GM12864 (cell line): ENCODE measurements at regions not wholly inside any gene's neighbourhood (a gene's known extent, or its start where the extent isn't known, plus 50 kb on each side); places are given as distances from the start of the nearest gene placed in this dataset.
"Not testable (repeated sequence)": the region's sequence is repeated elsewhere in the genome, so short reads cannot be mapped to it uniquely, and the experiment has no call there.

Experiments used
- DNase-seq: peaks from one replicate; pipeline ENCODE4 v3.0.0-alpha.2; 2011; ENCODE audit warnings: low read depth
- H3K4me3 ChIP-seq: 2 replicates; pipeline ENCODE4 v1.5.1; 2011; ENCODE audit warnings: mild to moderate bottlenecking, low read depth, low read length, control low read depth
- CTCF ChIP-seq: IDR thresholded peaks from 2 replicates; pipeline ENCODE4 v1.5.1; 2011; ENCODE audit warnings: low read depth, mild to moderate bottlenecking, moderate library complexity, low read length, control low read depth, inconsistent platforms; ENCODE audit errors: missing control alignments

- no peak for TF ChIP-seq CTCF
Measured at GRCh38 chr2:221895366-221896121, 323.4 kb upstream of the EPHA4 start.

GRCh38 chr2:221893501-221893900 is 321.4 kb upstream of the EPHA4 start:
- DNase-seq: no peak
- H3K4me3 ChIP-seq: no peak overlapping the region
- no peak for TF ChIP-seq CTCF

More at GRCh38 chr2:221895366-221896121, 323.4 kb upstream of the EPHA4 start:
- DNase-seq: no peak
- H3K4me3 ChIP-seq: no peak overlapping the region

- not testable (repeated sequence) for DNase-seq
Measured at GRCh38 chr2:221892006-221892405, 319.9 kb upstream of the EPHA4 start.

GRCh38 chr2:221883976-221884375 is 311.9 kb upstream of the EPHA4 start:
- TF ChIP-seq CTCF: no peak
- no peak overlapping the region for H3K4me3 ChIP-seq
- no peak for DNase-seq

More at GRCh38 chr2:221892006-221892405, 319.9 kb upstream of the EPHA4 start:
- H3K4me3 ChIP-seq: not testable (repeated sequence)

- TF ChIP-seq CTCF: no peak
- no peak for DNase-seq
- H3K4me3 ChIP-seq: no peak overlapping the region
Measured at GRCh38 chr2:221876016-221876415, 303.9 kb upstream of the EPHA4 start.

GRCh38 chr2:221874444-221874843 is 302.3 kb upstream of the EPHA4 start:
- no peak for TF ChIP-seq CTCF
- H3K4me3 ChIP-seq: no peak overlapping the region

GRCh38 chr2:221857719-221858118 is 285.6 kb upstream of the EPHA4 start:
- H3K4me3 ChIP-seq: no peak overlapping the region
- DNase-seq: no peak
- TF ChIP-seq CTCF: no peak

More at GRCh38 chr2:221874444-221874843, 302.3 kb upstream of the EPHA4 start:
- DNase-seq: no peak
